OCI-LY7 (cell line): ENCODE measurements at regions not wholly inside any gene's neighbourhood (a gene's known extent, or its start where the extent isn't known, plus 50 kb on each side); places are given as distances from the start of the nearest gene placed in this dataset.

Source experiments
- BruUV-seq: library from RNA; stranded (reverse); fragments of 400-500 nt; replicated peaks from 2 replicates; lab custom pipeline; 2021; lab: Mats Ljungman, UMichigan
- CTCF ChIA-PET: fragments of 300-600 bp; sonication (Branson Sonifier 250); formaldehyde crosslinking; loops from one replicate; lab custom pipeline; 2022; ENCODE audit warnings: antibody characterized with exemption; ENCODE audit not compliant: unreplicated experiment; lab: Charles Lee
- POLR2A ChIA-PET: fragments of 300-600 bp; sonication (Branson Sonifier 250); formaldehyde crosslinking; loops from one replicate; lab custom pipeline; 2022; ENCODE audit warnings: antibody characterized with exemption; lab: Charles Lee
- DNase-seq: peaks from one replicate; pipeline ENCODE4 v3.0.0-alpha.2; 2015; ENCODE audit warnings: low spot score
- H2AFZ ChIP-seq: fragments of 200-600 bp; sonication (generic), shearing (Covaris generic); 2 replicates; pipeline ENCODE4 v1.6.1; 2014; ENCODE audit warnings: mild to moderate bottlenecking, antibody characterized with exemption, low read length, moderate library complexity
- H3K27ac ChIP-seq: fragments of 200-600 bp; sonication (generic); 2 replicates; pipeline ENCODE4 v1.5.1; 2014; ENCODE audit warnings: mixed run types, low read depth, mild to moderate bottlenecking, moderate library complexity, low read length, inconsistent platforms; ENCODE audit not compliant: poor library complexity, severe bottlenecking
- H3K36me3 ChIP-seq: fragments of 200-600 bp; sonication (generic); 2 replicates; pipeline ENCODE4 v1.6.1; 2014; ENCODE audit warnings: mild to moderate bottlenecking, antibody characterized with exemption, low read length, moderate library complexity, mixed read lengths; ENCODE audit not compliant: insufficient read depth
- H3K4me1 ChIP-seq: fragments of 200-600 bp; sonication (generic); 2 replicates; pipeline ENCODE4 v1.5.1; 2014; ENCODE audit warnings: mild to moderate bottlenecking, low read length; ENCODE audit not compliant: insufficient read depth, poor library complexity, severe bottlenecking
- H3K4me2 ChIP-seq: fragments of 200-600 bp; sonication (generic); 2 replicates; pipeline ENCODE4 v1.6.1; 2014; ENCODE audit warnings: mild to moderate bottlenecking, low read length
- H3K4me3 ChIP-seq: fragments of 200-600 bp; sonication (generic); 2 replicates; pipeline ENCODE4 v1.5.1; 2014; ENCODE audit warnings: mild to moderate bottlenecking, low read depth, low read length; ENCODE audit not compliant: poor library complexity, severe bottlenecking
- H3K79me2 ChIP-seq: fragments of 200-600 bp; sonication (generic); 2 replicates; pipeline ENCODE4 v1.6.1; 2016; ENCODE audit warnings: low read depth, mild to moderate bottlenecking, low read length, moderate library complexity, mixed read lengths; ENCODE audit not compliant: insufficient read depth
- H3K9me2 ChIP-seq: fragments of 200-600 bp; sonication (generic); 2 replicates; pipeline ENCODE4 v1.6.1; 2016; ENCODE audit warnings: mild to moderate bottlenecking, low read length, mixed read lengths; ENCODE audit not compliant: insufficient read depth
- H3K9me3 ChIP-seq: fragments of 200-600 bp; sonication (generic); 2 replicates; pipeline ENCODE4 v1.6.1; 2014; ENCODE audit warnings: mild to moderate bottlenecking, mixed run types, low read length, mixed read lengths
- H4K20me1 ChIP-seq: fragments of 200-600 bp; sonication (generic); 2 replicates; pipeline ENCODE4 v1.6.1; 2014; ENCODE audit warnings: mild to moderate bottlenecking, antibody characterized with exemption, low read length, moderate library complexity, mixed read lengths; ENCODE audit not compliant: insufficient read depth
- EZH2phosphoT487 ChIP-seq: fragments of 200-600 bp; sonication (generic); IDR thresholded peaks from 2 replicates; pipeline ENCODE4 v1.6.1; 2018; ENCODE audit warnings: low read depth, borderline replicate concordance, mild to moderate bottlenecking, mixed run types, antibody characterized with exemption, low read length, moderate library complexity, mixed read lengths
- intact Hi-C: fragments of 100-400 bp; cut with micrococcal nuclease; formaldehyde crosslinking; loops from one replicate; pipeline ENCODE4 v1.10.0; 2022; ENCODE audit not compliant: unreplicated experiment
- TF ChIP-seq, protein P1 (sequence below): fragments of 200-600 bp; sonication (generic); conservative IDR thresholded peaks from 2 replicates; pipeline ENCODE4 v1.5.1; 2014; ENCODE audit warnings: mild to moderate bottlenecking, antibody characterized with exemption, low read length, moderate library complexity, mixed read lengths

DNA sequence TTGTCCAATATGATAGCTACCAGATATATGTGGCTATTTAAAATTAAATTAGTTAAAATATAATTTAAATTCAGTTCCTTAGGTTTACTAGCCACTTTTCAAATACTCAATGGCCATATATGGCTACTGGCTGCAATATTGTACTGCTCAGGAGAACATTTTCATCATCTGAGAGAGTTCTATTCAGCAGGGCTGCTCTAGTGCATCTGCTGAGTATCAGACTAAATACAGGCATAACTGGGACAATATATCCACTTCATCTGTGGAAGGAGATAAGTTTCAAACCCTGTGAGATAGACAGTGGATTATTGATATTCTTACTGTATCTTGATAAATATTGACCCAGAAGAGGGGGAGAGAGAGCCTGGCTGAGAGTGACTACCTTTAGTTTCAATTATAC lies 240.1 kb upstream of the ANKRD50 start:
- Histone ChIP-seq H3K9me3 (no peaks in the 10 kb centered on the region), H3K27ac (no peak overlapping the region), H4K20me1 (no peaks in the 10 kb centered on the region), H3K79me2 (no peaks in the 10 kb centered on the region), H3K9me2 (no peaks in the 10 kb centered on the region), H3K4me1 (no peaks in the 10 kb centered on the region), H3K4me3 (no peak overlapping the region), H3K4me2 (no peak overlapping the region), H3K36me3 (no peaks in the 10 kb centered on the region), H2AFZ (no peak overlapping the region)
- no peak for DNase-seq
- TF ChIP-seq, protein P1, sequence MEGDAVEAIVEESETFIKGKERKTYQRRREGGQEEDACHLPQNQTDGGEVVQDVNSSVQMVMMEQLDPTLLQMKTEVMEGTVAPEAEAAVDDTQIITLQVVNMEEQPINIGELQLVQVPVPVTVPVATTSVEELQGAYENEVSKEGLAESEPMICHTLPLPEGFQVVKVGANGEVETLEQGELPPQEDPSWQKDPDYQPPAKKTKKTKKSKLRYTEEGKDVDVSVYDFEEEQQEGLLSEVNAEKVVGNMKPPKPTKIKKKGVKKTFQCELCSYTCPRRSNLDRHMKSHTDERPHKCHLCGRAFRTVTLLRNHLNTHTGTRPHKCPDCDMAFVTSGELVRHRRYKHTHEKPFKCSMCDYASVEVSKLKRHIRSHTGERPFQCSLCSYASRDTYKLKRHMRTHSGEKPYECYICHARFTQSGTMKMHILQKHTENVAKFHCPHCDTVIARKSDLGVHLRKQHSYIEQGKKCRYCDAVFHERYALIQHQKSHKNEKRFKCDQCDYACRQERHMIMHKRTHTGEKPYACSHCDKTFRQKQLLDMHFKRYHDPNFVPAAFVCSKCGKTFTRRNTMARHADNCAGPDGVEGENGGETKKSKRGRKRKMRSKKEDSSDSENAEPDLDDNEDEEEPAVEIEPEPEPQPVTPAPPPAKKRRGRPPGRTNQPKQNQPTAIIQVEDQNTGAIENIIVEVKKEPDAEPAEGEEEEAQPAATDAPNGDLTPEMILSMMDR = no peak
- no peak for TF ChIP-seq EZH2phosphoT487
- CTCF ChIA-PET = no interaction called here
- POLR2A ChIA-PET = no interaction called here
- BruUV-seq = no TSS peak
- intact Hi-C loops = no loop called here

DNA sequence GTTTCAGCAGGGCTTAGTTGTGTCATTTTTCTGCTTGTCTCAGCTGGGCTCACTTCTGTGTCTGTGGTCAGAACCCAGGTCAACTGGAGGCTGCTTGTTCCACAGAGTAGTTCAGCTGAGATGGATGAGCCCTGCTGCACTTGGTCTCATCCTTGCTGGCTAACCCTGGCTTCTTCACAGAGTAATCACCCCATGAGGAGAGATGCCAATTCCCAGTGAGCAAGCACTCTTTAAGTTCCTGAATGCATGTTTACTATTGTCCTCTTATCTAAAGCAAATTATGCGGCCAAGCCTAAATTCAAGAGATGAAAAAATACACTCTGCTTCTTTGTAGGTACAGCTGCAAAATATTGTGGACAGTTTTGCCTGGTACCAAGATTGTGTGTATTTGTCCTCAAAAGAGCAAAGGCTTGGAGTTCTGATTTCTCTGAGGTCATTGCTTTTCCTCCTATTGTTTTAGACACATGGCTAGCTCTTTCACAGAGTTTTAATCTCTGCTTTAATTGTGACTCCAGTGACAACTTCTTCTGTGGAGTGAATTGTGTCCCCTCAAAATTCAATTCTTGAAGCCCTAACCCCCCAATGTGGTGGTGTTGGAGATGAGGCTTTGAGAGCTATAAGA lies 236.6 kb upstream of the ANKRD50 start:
- BruUV-seq = no TSS peak
- H2AFZ ChIP-seq = no peak overlapping the region
- H3K4me3 ChIP-seq = no peak overlapping the region
- no peaks in the 10 kb centered on the region for H3K9me3 ChIP-seq
- no peaks in the 10 kb centered on the region for H3K9me2 ChIP-seq
- H3K79me2 ChIP-seq = no peaks in the 10 kb centered on the region
- no peaks in the 10 kb centered on the region for H3K36me3 ChIP-seq
- no peak overlapping the region for H3K4me2 ChIP-seq
- intact Hi-C loops = no loop called here
- H4K20me1 ChIP-seq = no peaks in the 10 kb centered on the region
- H3K4me1 ChIP-seq = no peaks in the 10 kb centered on the region
- H3K27ac ChIP-seq = no peak overlapping the region
- TF ChIP-seq EZH2phosphoT487 = no peak
- TF ChIP-seq, protein P1 = no peak
- ChIA-PET POLR2A (interaction anchor here (0.6 kb wide), 1 partner anchor 330 kb away, joined by 3 read pairs; no protein-coding TSS in a partner anchor), CTCF (no interaction called here)
- DNase-seq = no peak

DNA sequence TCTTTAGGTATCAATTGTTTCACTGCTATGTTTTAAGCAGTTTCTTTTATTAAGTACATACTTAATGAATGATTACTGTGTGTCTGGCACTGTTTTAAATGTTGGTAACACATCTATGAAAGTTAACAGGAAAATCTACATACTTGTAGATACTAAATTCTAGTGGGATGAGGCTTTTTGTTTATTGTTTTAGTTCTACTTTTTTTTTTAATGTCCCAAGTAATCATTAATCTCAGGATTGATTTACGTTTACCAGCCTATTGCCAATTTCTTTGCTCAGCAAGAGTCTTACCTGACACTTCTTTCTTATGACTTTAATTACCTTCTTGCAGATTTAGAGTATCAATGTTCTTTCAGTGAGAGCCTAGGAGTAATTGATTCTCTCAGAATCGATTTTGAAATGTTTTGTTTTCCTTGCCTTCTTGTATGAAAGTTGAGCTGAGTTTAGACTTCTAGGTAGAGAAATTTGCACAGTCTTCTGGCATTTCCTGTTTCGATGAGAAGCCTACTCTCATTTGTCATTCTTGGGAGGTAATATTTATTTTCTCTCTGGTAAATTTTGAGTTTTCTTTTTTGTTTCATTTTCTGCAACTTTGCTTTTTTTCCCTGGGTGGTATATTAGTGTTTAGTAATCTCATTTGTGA lies 235.2 kb upstream of the ANKRD50 start:
- H3K9me3 ChIP-seq = no peaks in the 10 kb centered on the region
- H3K9me2 ChIP-seq = no peaks in the 10 kb centered on the region
- DNase-seq = no peak
- H3K4me1 ChIP-seq = no peaks in the 10 kb centered on the region
- no peak overlapping the region for H3K27ac ChIP-seq
- TF ChIP-seq, protein P1 = no peak
- no peak for TF ChIP-seq EZH2phosphoT487
- intact Hi-C loops = no loop called here
- no peak overlapping the region for H2AFZ ChIP-seq
- no peak overlapping the region for H3K4me3 ChIP-seq
- CTCF ChIA-PET = no interaction called here
- no peaks in the 10 kb centered on the region for H4K20me1 ChIP-seq
- POLR2A ChIA-PET = interaction anchor here (0.7 kb wide), 1 partner anchor 106 kb away, joined by 3 read pairs; no protein-coding TSS in a partner anchor
- H3K4me2 ChIP-seq = no peak overlapping the region
- no peaks in the 10 kb centered on the region for H3K79me2 ChIP-seq
- no TSS peak for BruUV-seq
- H3K36me3 ChIP-seq = no peaks in the 10 kb centered on the region
